HCT116 (cell line): ENCODE measurements at regions not wholly inside any gene's neighbourhood (a gene's known extent, or its start where the extent isn't known, plus 50 kb on each side); places are given as distances from the start of the nearest gene placed in this dataset.

Source experiments
- ATAC-seq: fragments of 200-7000 bp; cut with Tn5 transposase; 2 replicates; pipeline ENCODE4 v1.9.1; 2020; ENCODE audit warnings: mild to moderate bottlenecking, moderate library complexity
- BruUV-seq: library from RNA; stranded (reverse); fragments of 400-500 nt; replicated peaks from 2 replicates; lab custom pipeline; 2021; lab: Mats Ljungman, UMichigan
- CTCF ChIA-PET: fragments of 300-600 bp; sonication (Branson Sonifier 250); formaldehyde crosslinking; loops from one replicate; lab custom pipeline; 2021; ENCODE audit warnings: antibody characterized with exemption; lab: Charles Lee
- POLR2A ChIA-PET: fragments of 300-600, 350-600 bp; sonication (Branson Sonifier 250); formaldehyde crosslinking; loops from one replicate; lab custom pipeline; 2021; ENCODE audit warnings: antibody characterized with exemption; lab: Charles Lee
- RAD21 ChIA-PET, 2 experiments: fragments of 300-600 bp; sonication (Branson Sonifier 250); formaldehyde crosslinking; loops; one replicate each; lab custom pipeline; 2023; ENCODE audit warnings: low total read pairs in 2 of 2; ENCODE audit not compliant: uncharacterized antibody in 2 of 2, unreplicated experiment in 2 of 2, low non-redundant PET in 1 of 2; lab: Charles Lee
- DNase-seq: peaks from one replicate; pipeline ENCODE4 v3.0.0-alpha.2; 2010; ENCODE audit warnings: low read depth, low spot score
- H2AFZ ChIP-seq: fragments of 200-600 bp; shearing (Covaris generic), sonication (generic); 2 replicates; pipeline ENCODE4 v1.6.1; 2017; ENCODE audit warnings: low read depth, mixed run types, mixed read lengths, antibody characterized with exemption, low read length; ENCODE audit not compliant: poor library complexity, severe bottlenecking
- H3K27ac ChIP-seq: 2 replicates; pipeline ENCODE4 v1.5.1; 2012; ENCODE audit warnings: low read depth, low read length
- H3K27me3 ChIP-seq: fragments of 200-600 bp; sonication (generic); 2 replicates; pipeline ENCODE4 v1.6.1; 2016; ENCODE audit warnings: mixed run types, low read length, mixed read lengths; ENCODE audit not compliant: insufficient read depth
- H3K36me3 ChIP-seq, 2 experiments: fragments of 200-500 bp in 1 of 2; fragments of 200-600 bp in 1 of 2; sonication (Bioruptor generic) in 1 of 2; sonication (generic) in 1 of 2; 2 replicates each; pipeline versions ENCODE4 v1.5.1 to v1.6.1; 2014 to 2016; ENCODE audit warnings: low read length in 2 of 2, inconsistent platforms in 1 of 2, mixed read lengths in 1 of 2, mixed run types in 1 of 2; ENCODE audit not compliant: insufficient read depth in 2 of 2, control insufficient read depth in 1 of 2
- H3K4me1 ChIP-seq, 2 experiments: fragments of 200-600 bp in 1 of 2; sonication (generic) in 1 of 2; 2 replicates each; pipeline versions ENCODE4 v1.5.1 to v1.6.1; 2012 to 2017; ENCODE audit warnings: low read length in 2 of 2, inconsistent platforms in 1 of 2, mild to moderate bottlenecking in 1 of 2, mixed read lengths in 1 of 2, mixed run types in 1 of 2, moderate library complexity in 1 of 2; ENCODE audit not compliant: insufficient read depth in 2 of 2, control insufficient read depth in 1 of 2
- H3K4me2 ChIP-seq: fragments of 200-600 bp; sonication (generic); 2 replicates; pipeline ENCODE4 v1.6.1; 2017; ENCODE audit warnings: mixed run types, low read length, mixed read lengths
- H3K4me3 ChIP-seq, 2 experiments: fragments of 200-600 bp in 1 of 2; sonication (generic) in 1 of 2; replicated peaks in 1 of 2; 2 replicates each; pipeline ENCODE4 v1.5.1; 2011 to 2016; ENCODE audit warnings: low read length in 2 of 2, control low read depth in 1 of 2, low read depth in 1 of 2, mild to moderate bottlenecking in 1 of 2, mixed read lengths in 1 of 2, mixed run types in 1 of 2
- H3K79me2 ChIP-seq: fragments of 200-600 bp; sonication (generic); 2 replicates; pipeline ENCODE4 v1.6.1; 2017; ENCODE audit warnings: mild to moderate bottlenecking, mixed run types, low read length, moderate library complexity, mixed read lengths; ENCODE audit not compliant: insufficient read depth
- H3K9ac ChIP-seq: fragments of 200-600 bp; sonication (generic); 2 replicates; pipeline ENCODE4 v1.6.1; 2016; ENCODE audit warnings: low read length, mixed read lengths
- H3K9me2 ChIP-seq: fragments of 200-600 bp; sonication (generic), shearing (Covaris generic); 2 replicates; pipeline ENCODE4 v1.6.1; 2017; ENCODE audit warnings: mixed run types, mild to moderate bottlenecking, moderate library complexity; ENCODE audit not compliant: insufficient read depth
- H3K9me3 ChIP-seq, 2 experiments: fragments of 200-500 bp in 1 of 2; fragments of 200-600 bp in 1 of 2; sonication (Bioruptor generic) in 1 of 2; sonication (generic) in 1 of 2; 2 replicates each; pipeline ENCODE4 v1.6.1; 2014 to 2017; ENCODE audit warnings: low read length in 2 of 2, mixed read lengths in 2 of 2, inconsistent platforms in 1 of 2, low read depth in 1 of 2, mild to moderate bottlenecking in 1 of 2, mixed run types in 1 of 2, moderate library complexity in 1 of 2; ENCODE audit not compliant: control insufficient read depth in 1 of 2, insufficient read depth in 1 of 2
- H4K20me1 ChIP-seq: fragments of 200-600 bp; sonication (generic), shearing (Covaris generic); 2 replicates; pipeline ENCODE4 v1.6.1; 2017; ENCODE audit warnings: mixed run types, mild to moderate bottlenecking, moderate library complexity; ENCODE audit not compliant: insufficient read depth
- ATF3 ChIP-seq: IDR thresholded peaks from 2 replicates; pipeline ENCODE4 v1.6.1; 2012
- CBX3 ChIP-seq: IDR thresholded peaks from 2 replicates; pipeline ENCODE4 v1.6.1; 2012; ENCODE audit warnings: low read depth
- ELF1 ChIP-seq: IDR thresholded peaks from 2 replicates; pipeline ENCODE4 v1.6.1; 2012; ENCODE audit warnings: low read depth, borderline replicate concordance
- FOSL1 ChIP-seq: IDR thresholded peaks from 2 replicates; pipeline ENCODE4 v1.6.1; 2012; ENCODE audit warnings: low read depth
- MAX ChIP-seq: IDR thresholded peaks from 2 replicates; pipeline ENCODE4 v1.6.1; 2012
- POLR2AphosphoS5 ChIP-seq: IDR thresholded peaks from 2 replicates; pipeline ENCODE4 v1.6.1; 2011; ENCODE audit warnings: mild to moderate bottlenecking, low read depth, low read length, moderate library complexity
- SIN3A ChIP-seq: IDR thresholded peaks from 2 replicates; pipeline ENCODE4 v1.6.1; 2012; ENCODE audit warnings: low read depth
- SP1 ChIP-seq: IDR thresholded peaks from 2 replicates; pipeline ENCODE4 v1.6.1; 2012; ENCODE audit warnings: low read depth
- TCF7L2 ChIP-seq: IDR thresholded peaks from 2 replicates; pipeline ENCODE4 v1.7.0; 2011; ENCODE audit warnings: borderline replicate concordance, inconsistent platforms; ENCODE audit not compliant: insufficient read depth, insufficient read length; ENCODE audit errors: extremely low read depth
- YY1 ChIP-seq: IDR thresholded peaks from 2 replicates; pipeline ENCODE4 v1.6.1; 2011; ENCODE audit warnings: low read length, low read depth, moderate library complexity, mild to moderate bottlenecking; ENCODE audit not compliant: insufficient replicate concordance; ENCODE audit errors: extremely low read depth
- ZBTB33 ChIP-seq: IDR thresholded peaks from 2 replicates; pipeline ENCODE4 v1.6.1; 2011; ENCODE audit warnings: mild to moderate bottlenecking, low read length, moderate library complexity; ENCODE audit not compliant: insufficient replicate concordance; ENCODE audit errors: extremely low read depth
- ZFX ChIP-seq: fragments of 450-650 bp; IDR thresholded peaks from 2 replicates; pipeline ENCODE4 v1.6.1; 2017
- intact Hi-C: fragments of 100-400 bp; cut with micrococcal nuclease; formaldehyde crosslinking; loops from 2 replicates; pipeline ENCODE4 v1.10.0; 2022

- intact Hi-C loops: no loop called here
- Histone ChIP-seq H3K79me2 (no peaks in the 10 kb centered on the region), H3K9me2 (no peaks in the 10 kb centered on the region), H3K4me3 (no peak overlapping the region), H3K9ac (no peak overlapping the region), H3K4me1 (no peaks in the 10 kb centered on the region), H3K9me3 (no peaks in the 10 kb centered on the region; a peak in 2 of 4 replicates), H4K20me1 (no peaks in the 10 kb centered on the region), H3K4me2 (no peak overlapping the region), H3K36me3 (no peaks in the 10 kb centered on the region), H3K27me3 (no peaks in the 10 kb centered on the region), H3K27ac (no peak overlapping the region), H2AFZ (no peak overlapping the region)
- DNase-seq: no peak
- TF ChIP-seq FOSL1: no peak
- TF ChIP-seq ELF1: no peak
- no peak for TF ChIP-seq ZFX
- TF ChIP-seq SIN3A: no peak
- no peak for TF ChIP-seq POLR2AphosphoS5
- no peak for TF ChIP-seq ATF3
- TF ChIP-seq ZBTB33: no peak
- no peak for TF ChIP-seq MAX
- TF ChIP-seq SP1: no peak
- TF ChIP-seq YY1: no peak
- no peak for TF ChIP-seq CBX3
- no peak for TF ChIP-seq TCF7L2
- RAD21 ChIA-PET: no interaction called here
- BruUV-seq: no TSS peak
- no peak for ATAC-seq
- POLR2A ChIA-PET: no interaction called here
- CTCF ChIA-PET: no interaction called here
These were observed 205.9 kb upstream of the SPAG17 start for GRCh38 chr1:118390955-118391354.
